ENCODE measurements at regions not wholly inside any gene's neighbourhood (a gene's known extent, or its start where the extent isn't known, plus 50 kb on each side); places are given as distances from the start of the nearest gene placed in this dataset.

DNA sequence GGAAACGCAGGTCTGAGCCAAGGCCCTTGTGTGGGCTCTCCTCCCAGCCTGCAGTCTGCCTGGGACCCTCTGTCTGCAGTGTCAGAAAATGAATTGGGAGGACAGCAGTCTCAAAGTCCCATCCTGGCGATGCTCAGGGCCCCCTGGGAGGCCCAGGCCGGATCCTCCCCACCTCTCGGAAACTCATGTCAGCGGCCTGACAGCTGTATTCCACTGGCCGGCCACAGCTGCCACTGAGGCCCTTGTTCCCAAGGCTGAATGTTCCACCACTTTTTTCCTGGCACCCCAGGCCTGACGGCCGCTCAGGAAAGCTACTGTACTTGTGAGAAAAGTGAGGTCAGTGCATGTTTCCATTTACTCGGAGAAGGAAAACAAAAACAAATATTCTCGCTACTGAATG, 180.0 kb downstream of the FGF18 start:
- no peak for TF ChIP-seq POLR2AphosphoS5 (IDR thresholded peaks at IDR 0.05; ENCODE audit: low read depth, low read length)
- TF ChIP-seq, protein P1, sequence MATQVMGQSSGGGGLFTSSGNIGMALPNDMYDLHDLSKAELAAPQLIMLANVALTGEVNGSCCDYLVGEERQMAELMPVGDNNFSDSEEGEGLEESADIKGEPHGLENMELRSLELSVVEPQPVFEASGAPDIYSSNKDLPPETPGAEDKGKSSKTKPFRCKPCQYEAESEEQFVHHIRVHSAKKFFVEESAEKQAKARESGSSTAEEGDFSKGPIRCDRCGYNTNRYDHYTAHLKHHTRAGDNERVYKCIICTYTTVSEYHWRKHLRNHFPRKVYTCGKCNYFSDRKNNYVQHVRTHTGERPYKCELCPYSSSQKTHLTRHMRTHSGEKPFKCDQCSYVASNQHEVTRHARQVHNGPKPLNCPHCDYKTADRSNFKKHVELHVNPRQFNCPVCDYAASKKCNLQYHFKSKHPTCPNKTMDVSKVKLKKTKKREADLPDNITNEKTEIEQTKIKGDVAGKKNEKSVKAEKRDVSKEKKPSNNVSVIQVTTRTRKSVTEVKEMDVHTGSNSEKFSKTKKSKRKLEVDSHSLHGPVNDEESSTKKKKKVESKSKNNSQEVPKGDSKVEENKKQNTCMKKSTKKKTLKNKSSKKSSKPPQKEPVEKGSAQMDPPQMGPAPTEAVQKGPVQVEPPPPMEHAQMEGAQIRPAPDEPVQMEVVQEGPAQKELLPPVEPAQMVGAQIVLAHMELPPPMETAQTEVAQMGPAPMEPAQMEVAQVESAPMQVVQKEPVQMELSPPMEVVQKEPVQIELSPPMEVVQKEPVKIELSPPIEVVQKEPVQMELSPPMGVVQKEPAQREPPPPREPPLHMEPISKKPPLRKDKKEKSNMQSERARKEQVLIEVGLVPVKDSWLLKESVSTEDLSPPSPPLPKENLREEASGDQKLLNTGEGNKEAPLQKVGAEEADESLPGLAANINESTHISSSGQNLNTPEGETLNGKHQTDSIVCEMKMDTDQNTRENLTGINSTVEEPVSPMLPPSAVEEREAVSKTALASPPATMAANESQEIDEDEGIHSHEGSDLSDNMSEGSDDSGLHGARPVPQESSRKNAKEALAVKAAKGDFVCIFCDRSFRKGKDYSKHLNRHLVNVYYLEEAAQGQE (IDR thresholded peaks at IDR 0.05; ENCODE audit: insufficient read depth in 1 of 2, low read depth in 2 of 2, low read length in 1 of 2): no peak
- TF ChIP-seq TCF7L2 (IDR thresholded peaks at IDR 0.05; ENCODE audit: low read depth, low read length): no peak
- TF ChIP-seq SIN3A (IDR thresholded peaks at IDR 0.05; ENCODE audit: borderline replicate concordance, insufficient read depth, low read depth, low read length): no peak
- TF ChIP-seq CTCF (IDR thresholded peaks at IDR 0.05): no peak
- intact Hi-C loops (cut with micrococcal nuclease; ENCODE audit: unreplicated experiment) (no loop called here), in situ Hi-C loops (cut with HindIII; ENCODE audit: low pct_unique_long_range_greater_than_20kb, low sequenced_read_pairs) (no loop called here)

GRCh38 chr5:171599957-171600612, 180.6 kb downstream of the FGF18 start:
- CTCF ChIA-PET: no interaction called here
- BruUV-seq (replicated peaks): no TSS peak

More for the DNA sequence above, 180.0 kb downstream of the FGF18 start:
- DNase-seq (ENCODE audit: low read depth, low spot score) (no peak), ATAC-seq (no peak)
- ChIA-PET CTCF (no interaction called here), POLR2A (no interaction called here)
- Histone ChIP-seq H3K27me3 (ENCODE audit: control insufficient read depth, insufficient read depth, low read length) (0 out of 2 replicates have a peak, but pooled peaks cover 3% of the 10 kb centered on the region), H3K36me3 (ENCODE audit: control insufficient read depth, insufficient read depth, low read length) (no peaks in the 10 kb centered on the region), H3K9me3 (ENCODE audit: control insufficient read depth, insufficient read depth, low read depth, low read length) (no peaks in the 10 kb centered on the region), H3K27ac (ENCODE audit: low read length) (no peak overlapping the region), H3K4me1 (ENCODE audit: control insufficient read depth, insufficient read depth, low read length) (no peaks in the 10 kb centered on the region), H3K4me3 (ENCODE audit: low read depth in 2 of 2, low read length in 2 of 2) (no peak overlapping the region)
- no TSS peak for BruUV-seq (replicated peaks)

More at GRCh38 chr5:171599957-171600612, 180.6 kb downstream of the FGF18 start:
- intact Hi-C loops (cut with micrococcal nuclease; ENCODE audit: unreplicated experiment): no loop called here
- Histone ChIP-seq H3K4me3 (ENCODE audit: low read depth in 2 of 2, low read length in 2 of 2) (no peak overlapping the region), H3K36me3 (ENCODE audit: control insufficient read depth, insufficient read depth, low read length) (no peaks in the 10 kb centered on the region), H3K27ac (ENCODE audit: low read length) (no peak overlapping the region), H3K4me1 (ENCODE audit: control insufficient read depth, insufficient read depth, low read length) (no peaks in the 10 kb centered on the region), H3K9me3 (ENCODE audit: control insufficient read depth, insufficient read depth, low read depth, low read length) (no peaks in the 10 kb centered on the region), H3K27me3 (ENCODE audit: control insufficient read depth, insufficient read depth, low read length) (0 out of 2 replicates have a peak, but pooled peaks cover 3% of the 10 kb centered on the region)
- in situ Hi-C loops (cut with HindIII; ENCODE audit: low pct_unique_long_range_greater_than_20kb, low sequenced_read_pairs): no loop called here
- peak; percentile 36; the same call in 1 of the 2 replicates for ATAC-seq
- DNase-seq (ENCODE audit: low read depth, low spot score): no peak
- TF ChIP-seq, protein P1 (IDR thresholded peaks at IDR 0.05; ENCODE audit: insufficient read depth in 1 of 2, low read depth in 2 of 2, low read length in 1 of 2): no peak
- TF ChIP-seq SIN3A (IDR thresholded peaks at IDR 0.05; ENCODE audit: borderline replicate concordance, insufficient read depth, low read depth, low read length) (no peak), POLR2AphosphoS5 (IDR thresholded peaks at IDR 0.05; ENCODE audit: low read depth, low read length) (no peak), TCF7L2 (IDR thresholded peaks at IDR 0.05; ENCODE audit: low read depth, low read length) (no peak)
- POLR2A ChIA-PET: no interaction called here

Data from Panc1 (cell line).